ENCODE measurements at regions not wholly inside any gene's neighbourhood (a gene's known extent, or its start where the extent isn't known, plus 50 kb on each side); places are given as distances from the start of the nearest gene placed in this dataset.

- DNase-seq, result no peak
Observed at GRCh38 chr11:114811971-114812370, 133.6 kb downstream of the NXPE2 start.

DNA sequence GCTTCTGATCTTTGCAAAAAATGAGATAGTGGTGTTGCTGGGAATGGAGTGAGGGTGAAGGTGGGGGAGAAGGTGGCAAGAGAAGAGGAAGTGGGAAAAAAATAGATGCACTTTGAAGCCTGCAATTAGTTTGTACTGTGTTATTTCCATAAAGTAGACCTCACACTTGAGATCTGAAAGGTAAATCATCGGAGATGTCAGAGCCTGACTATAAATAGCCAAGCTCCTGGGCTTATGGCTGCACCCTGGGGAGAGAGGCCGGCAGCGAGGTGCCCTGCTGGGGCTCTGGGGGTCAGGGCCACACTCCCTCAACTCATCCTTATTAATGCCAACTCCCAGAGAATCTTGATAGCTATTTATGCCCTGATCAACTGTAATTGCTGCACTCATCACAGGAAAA lies 134.4 kb downstream of the NXPE2 start:
- DNase-seq, result no peak

GRCh38 chr11:114813189-114813718 lies 134.9 kb downstream of the NXPE2 start:
- no peak for DNase-seq

- DNase-seq, result no peak
Observed at GRCh38 chr11:114815176-114815575, 136.8 kb downstream of the NXPE2 start.

GRCh38 chr11:114815761-114816160 lies 137.4 kb downstream of the NXPE2 start:
- no peak for DNase-seq

- DNase-seq, result no peak
Observed at GRCh38 chr11:114816791-114817190, 138.5 kb downstream of the NXPE2 start.

- DNase-seq, result no peak
Observed at GRCh38 chr11:114818382-114818781, 140.1 kb downstream of the NXPE2 start.

DNA sequence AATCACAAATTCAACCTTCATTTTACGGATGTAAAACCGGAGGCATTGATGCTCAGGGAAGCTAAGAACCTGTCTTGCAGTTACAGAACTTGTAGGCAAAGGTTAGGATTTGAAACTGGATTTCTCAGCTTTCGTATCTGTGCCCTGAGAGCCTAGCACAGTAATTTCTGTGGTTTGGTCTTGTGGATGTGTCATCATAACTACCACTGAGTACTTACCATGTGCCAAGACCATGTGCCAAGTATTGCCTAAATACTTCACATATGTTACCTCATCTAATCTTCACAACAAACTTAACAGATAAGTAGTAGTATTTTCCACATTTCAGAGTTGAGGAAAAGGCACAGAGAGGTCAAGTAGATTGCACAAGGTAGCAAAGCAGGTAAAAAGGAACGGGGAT lies 140.7 kb downstream of the NXPE2 start:
- DNase-seq, result peak; percentile 30

DNA sequence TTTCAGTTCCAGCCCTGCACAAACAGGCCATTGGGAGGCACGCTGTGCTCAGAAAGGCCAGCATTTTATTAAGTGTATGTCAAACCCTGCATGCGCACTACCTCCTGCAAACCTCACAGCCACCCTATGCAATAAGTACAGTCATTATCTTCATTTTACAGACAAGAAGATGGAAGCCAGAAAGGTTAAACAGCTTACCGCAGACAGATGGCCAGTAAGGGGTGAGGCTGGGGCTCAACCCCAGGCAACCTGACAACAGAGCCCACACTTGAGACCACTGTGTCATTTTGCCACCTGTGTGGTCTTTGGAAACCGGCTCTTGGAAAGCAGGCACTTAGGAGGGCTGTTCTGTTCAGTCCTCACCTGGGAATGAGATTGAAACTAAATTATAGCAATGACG lies 142.3 kb downstream of the NXPE2 start:
- DNase-seq, result no peak

DNA sequence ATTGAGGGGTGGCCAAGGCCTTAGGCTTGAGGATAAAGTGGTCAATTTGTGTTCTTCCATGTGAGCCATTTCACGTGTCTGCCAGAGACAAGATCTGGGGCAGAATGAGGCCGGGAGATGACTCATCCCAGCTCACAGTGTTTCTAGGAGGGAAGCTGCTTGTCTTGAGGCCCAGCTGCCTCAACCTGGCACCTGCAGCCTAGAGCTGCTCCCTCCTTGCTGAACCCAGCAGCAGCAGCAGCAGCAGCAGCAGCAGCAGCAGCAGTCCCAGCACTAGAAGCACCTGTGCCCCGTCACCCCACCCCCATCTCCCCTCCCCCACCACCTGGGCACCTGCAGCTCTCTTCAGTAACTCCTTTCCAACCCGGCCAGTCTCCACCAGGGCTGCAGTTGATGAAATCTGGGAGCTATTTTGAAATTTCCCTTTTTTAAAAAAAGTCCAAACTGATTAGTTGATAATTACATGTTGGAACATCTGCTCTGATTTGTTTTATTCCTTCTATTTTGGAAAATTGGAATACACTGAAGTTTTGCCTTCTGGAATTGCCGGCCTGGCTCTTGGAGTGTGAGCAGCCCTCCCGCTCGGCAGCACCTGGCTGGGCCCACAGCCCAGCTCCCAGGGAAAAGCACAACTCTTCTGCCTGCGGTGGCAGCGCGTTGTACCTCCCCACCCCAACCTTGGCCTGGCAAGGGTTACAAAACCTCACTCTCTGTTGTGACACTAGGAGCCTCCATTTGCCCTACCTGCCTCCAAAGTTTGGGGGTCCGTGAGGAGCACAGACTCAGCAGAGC lies 143.5 kb downstream of the NXPE2 start:
- peak; percentile 87 for DNase-seq

- no peak for DNase-seq
Observed at GRCh38 chr11:114826910-114827442, 148.6 kb downstream of the NXPE2 start.

DNA sequence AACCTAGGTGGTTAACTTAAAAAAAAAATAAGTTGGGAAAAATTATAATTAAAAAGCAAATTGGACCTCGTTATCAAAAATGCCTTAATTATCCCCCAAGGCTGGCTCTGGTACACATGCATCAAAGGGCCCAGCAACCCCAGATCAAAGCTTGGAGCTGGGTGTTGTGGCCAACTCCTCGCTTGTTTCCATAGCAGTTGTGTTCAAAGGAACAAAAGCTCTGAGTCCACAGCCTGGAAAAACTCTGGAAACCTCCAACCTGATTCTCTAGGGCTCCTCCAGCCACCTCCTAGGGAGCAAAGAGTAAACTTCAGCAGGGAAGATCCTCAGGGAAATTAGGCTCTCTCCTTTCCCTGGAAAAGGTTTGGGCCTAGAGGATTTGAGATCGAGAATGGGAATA lies 149.4 kb downstream of the NXPE2 start:
- no peak for DNase-seq

GRCh38 chr11:114832532-114833125 lies 154.3 kb downstream of the NXPE2 start:
- no peak for DNase-seq

DNA sequence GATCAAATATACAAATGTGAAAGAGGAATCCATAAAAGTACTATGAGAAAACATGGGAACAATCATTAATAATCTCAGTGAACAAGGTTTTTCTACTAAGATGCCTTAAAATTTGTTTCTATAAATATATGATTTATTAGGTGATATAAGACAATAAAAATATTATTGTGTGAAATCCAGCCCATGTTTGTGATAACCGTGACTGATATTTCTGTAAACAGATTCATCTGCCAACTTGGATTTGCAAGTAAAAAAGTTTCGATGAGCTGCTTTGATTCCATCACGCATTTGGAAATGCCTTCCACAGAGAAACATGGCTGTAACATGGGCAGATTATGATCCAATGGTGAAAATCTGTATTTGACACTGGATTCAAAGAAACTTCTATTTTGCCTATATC lies 157.8 kb downstream of the NXPE2 start:
- DNase-seq, result no peak

- DNase-seq, result no peak
Observed at GRCh38 chr11:114844896-114845295, 166.6 kb downstream of the NXPE2 start.

DNA sequence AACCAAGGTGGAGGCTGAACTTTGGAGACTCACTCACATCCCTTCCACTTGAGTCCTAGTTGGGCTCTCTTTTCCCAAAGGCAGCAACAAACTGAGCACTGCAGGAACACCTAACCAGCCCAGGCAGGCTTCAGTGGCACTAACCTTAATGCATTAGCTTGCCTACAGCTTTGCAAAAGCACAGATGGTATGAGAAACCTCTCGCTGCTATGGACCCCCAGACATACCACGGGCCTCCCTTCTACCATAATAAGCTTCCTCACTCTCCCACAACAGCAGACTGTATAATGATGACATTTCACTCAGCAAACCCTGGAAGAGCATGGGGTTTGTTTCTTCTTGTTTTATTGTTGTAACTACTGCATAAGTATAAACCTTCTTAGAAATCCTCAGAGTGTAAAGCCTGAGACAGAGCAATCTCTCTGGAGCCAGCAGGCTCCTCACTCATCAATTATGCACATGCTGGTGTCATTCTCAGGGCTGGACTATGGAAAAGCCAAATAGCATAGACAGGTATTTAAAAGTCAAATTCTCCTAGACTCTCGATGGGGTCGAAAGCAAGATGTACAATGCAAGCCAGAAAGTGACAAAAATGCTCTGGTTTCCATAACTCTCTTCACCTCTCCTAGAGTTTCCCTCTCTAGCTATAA lies 167.6 kb downstream of the NXPE2 start:
- no peak for DNase-seq

GRCh38 chr11:114846416-114846791 lies 168.1 kb downstream of the NXPE2 start:
- DNase-seq, result peak; percentile 89

- no peak for DNase-seq
Observed at GRCh38 chr11:114847306-114847975, 169.1 kb downstream of the NXPE2 start.

- DNase-seq, result no peak
Observed at GRCh38 chr11:114848027-114848426, 169.7 kb downstream of the NXPE2 start.

DNA sequence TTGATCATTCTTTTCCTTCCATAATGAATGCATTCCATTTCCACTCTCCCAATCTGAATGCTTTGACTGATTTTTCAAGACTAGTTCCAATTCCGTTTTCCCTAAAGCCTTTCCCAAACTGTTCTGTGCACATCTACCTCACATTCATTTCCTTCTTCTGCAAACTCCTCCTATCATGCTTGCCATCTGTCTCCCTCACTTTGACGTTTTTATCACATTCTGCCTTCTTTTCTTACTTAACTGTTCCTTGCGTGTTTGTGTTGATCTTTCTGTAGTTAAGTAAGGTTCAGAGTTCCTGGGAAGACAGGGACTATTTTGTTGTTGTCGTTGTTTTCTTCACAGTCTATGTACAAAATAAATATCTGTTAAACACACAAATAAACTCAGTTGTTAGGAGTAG lies 179.0 kb downstream of the NXPE2 start:
- DNase-seq, result no peak

DNA sequence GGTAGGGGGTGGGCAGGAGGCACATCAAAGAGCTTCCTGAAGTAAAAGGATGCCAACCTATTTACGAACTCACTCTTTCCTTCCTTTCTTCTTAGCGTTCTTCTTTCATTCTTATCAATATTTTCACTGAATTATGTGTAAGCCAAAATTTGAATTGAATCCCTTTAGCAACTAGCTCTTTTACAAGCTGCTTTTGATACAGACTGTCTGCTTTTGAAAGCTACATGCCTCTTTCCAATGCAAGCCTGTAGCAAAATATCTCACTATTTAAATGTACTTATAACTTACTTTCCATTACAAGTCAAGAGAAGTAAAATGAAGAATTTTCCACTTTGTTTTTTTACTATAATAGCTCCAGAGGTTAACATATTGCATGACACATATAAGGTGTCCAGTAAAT lies 186.6 kb downstream of the NXPE2 start:
- no peak for DNase-seq

GRCh38 chr11:114876234-114876633 lies 197.9 kb downstream of the NXPE2 start:
- DNase-seq, result no peak

DNA sequence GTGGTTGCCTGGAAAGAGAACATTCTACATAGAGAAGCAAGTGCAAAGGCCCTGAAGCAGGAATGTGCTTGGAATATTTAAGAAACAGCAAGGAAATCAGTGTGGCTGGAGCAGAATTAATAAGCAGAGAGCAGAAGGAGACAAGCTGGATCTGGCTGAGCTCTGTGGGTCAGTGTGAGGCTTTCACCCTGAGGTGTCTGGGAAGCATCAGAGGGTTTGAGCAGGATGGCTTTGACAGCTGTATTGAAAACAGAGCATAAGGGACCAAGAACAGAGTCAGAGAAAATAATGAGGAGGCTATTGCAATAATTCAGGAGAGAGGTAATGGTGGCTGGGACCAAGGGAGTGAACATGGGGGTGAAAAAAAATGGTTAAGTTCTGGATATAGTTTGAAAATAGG lies 199.6 kb downstream of the NXPE2 start:
- no peak for DNase-seq

All from RPMI8226 (cell line).